GM23338 (cell line): ENCODE measurements at regions not wholly inside any gene's neighbourhood (a gene's known extent, or its start where the extent isn't known, plus 50 kb on each side); places are given as distances from the start of the nearest gene placed in this dataset.

Experiments
- ATAC-seq: fragments of 200-7000 bp; cut with Tn5 transposase; 3 replicates; pipeline ENCODE4 v1.9.1; 2020
- DNase-seq: peaks from one replicate; pipeline ENCODE4 v3.0.0-alpha.2; 2015; ENCODE audit warnings: low spot score
- H2AFZ ChIP-seq: fragments of 200-600 bp; sonication (generic); 2 replicates; pipeline ENCODE4 v1.8.0; 2016; ENCODE audit warnings: antibody characterized with exemption, mild to moderate bottlenecking, moderate library complexity
- H3F3A ChIP-seq: fragments of 200-600 bp; sonication (generic); replicated peaks from 2 replicates; pipeline ENCODE4 v1.8.0; 2017; ENCODE audit warnings: antibody characterized with exemption, mixed run types, low read depth
- H3K27ac ChIP-seq: fragments of 200-600 bp; sonication (generic); 2 replicates; pipeline ENCODE4 v1.6.1; 2016; ENCODE audit warnings: low read depth
- H3K27me3 ChIP-seq: fragments of 200-600 bp; sonication (generic); 2 replicates; pipeline ENCODE4 v1.8.0; 2016; ENCODE audit warnings: mild to moderate bottlenecking, mixed run types, moderate library complexity; ENCODE audit not compliant: insufficient read depth
- H3K36me3 ChIP-seq: fragments of 200-600 bp; sonication (generic); 2 replicates; pipeline ENCODE4 v1.8.0; 2016; ENCODE audit warnings: mild to moderate bottlenecking; ENCODE audit not compliant: insufficient read depth
- H3K4me1 ChIP-seq: fragments of 200-600 bp; sonication (generic); 2 replicates; pipeline ENCODE4 v1.8.0; 2016; ENCODE audit warnings: mild to moderate bottlenecking, moderate library complexity; ENCODE audit not compliant: insufficient read depth
- H3K4me2 ChIP-seq: fragments of 200-600 bp; sonication (generic); 2 replicates; pipeline ENCODE4 v1.7.1; 2017; ENCODE audit warnings: mixed run types
- H3K4me3 ChIP-seq: fragments of 200-600 bp; sonication (generic); 2 replicates; pipeline ENCODE4 v1.6.1; 2016; ENCODE audit warnings: mixed run types
- H3K79me2 ChIP-seq: fragments of 200-600 bp; sonication (generic); replicated peaks from 2 replicates; pipeline ENCODE4 v1.8.0; 2017; ENCODE audit warnings: mild to moderate bottlenecking; ENCODE audit not compliant: insufficient read depth
- H3K9me2 ChIP-seq: fragments of 200-600 bp; sonication (generic); 2 replicates; pipeline ENCODE4 v1.8.0; 2017; ENCODE audit not compliant: insufficient read depth
- H4K20me1 ChIP-seq: fragments of 200-600 bp; sonication (generic); replicated peaks from 2 replicates; pipeline ENCODE4 v1.8.0; 2017; ENCODE audit warnings: mild to moderate bottlenecking; ENCODE audit not compliant: insufficient read depth
- H3K27ac Mint-ChIP-seq: 2 replicates; pipeline ENCODE4 v1.8.0; 2020; ENCODE audit warnings: inconsistent platforms, mild to moderate bottlenecking, moderate library complexity, mixed read lengths
- H3K27me3 Mint-ChIP-seq: 3 replicates; pipeline ENCODE4 v1.8.0; 2022; ENCODE audit warnings: low read depth, mild to moderate bottlenecking, moderate library complexity, mixed read lengths, inconsistent platforms; ENCODE audit not compliant: insufficient read depth, poor library complexity
- H3K36me3 Mint-ChIP-seq: 3 replicates; pipeline ENCODE4 v1.8.0; 2021; ENCODE audit warnings: low read depth, mild to moderate bottlenecking, inconsistent platforms, moderate library complexity, mixed read lengths
- H3K4me1 Mint-ChIP-seq: 3 replicates; pipeline ENCODE4 v1.8.0; 2020; ENCODE audit warnings: mild to moderate bottlenecking, inconsistent platforms, mixed read lengths
- H3K4me3 Mint-ChIP-seq: 3 replicates; pipeline ENCODE4 v1.8.0; 2021; ENCODE audit warnings: moderate library complexity, mild to moderate bottlenecking, inconsistent platforms, mixed read lengths
- H3K9me3 Mint-ChIP-seq: 3 replicates; pipeline ENCODE4 v1.8.0; 2020; ENCODE audit warnings: moderate library complexity, mild to moderate bottlenecking, inconsistent platforms, mixed read lengths
- CREB1 ChIP-seq: fragments of 250-450 bp; sonication (Bioruptor Pico); IDR thresholded peaks from 2 replicates; pipeline ENCODE4 v1.5.0; 2020; ENCODE audit warnings: low read depth, mild to moderate bottlenecking, moderate library complexity
- EZH2phosphoT487 ChIP-seq: fragments of 200-600 bp; sonication (generic); IDR thresholded peaks from one replicate; pipeline ENCODE4 v1.8.1; 2018; ENCODE audit warnings: antibody characterized with exemption; ENCODE audit not compliant: unreplicated experiment
- JUNB ChIP-seq: IDR thresholded peaks from one replicate; pipeline ENCODE4 v1.6.1; 2016; ENCODE audit warnings: antibody characterized with exemption; ENCODE audit not compliant: unreplicated experiment
- NANOG ChIP-seq: IDR thresholded peaks from 2 replicates; pipeline ENCODE4 v1.6.1; 2016; ENCODE audit warnings: antibody characterized with exemption, borderline replicate concordance
- POLR2AphosphoS5 ChIP-seq: IDR thresholded peaks from 2 replicates; pipeline ENCODE4 v1.6.1; 2016; ENCODE audit warnings: antibody characterized with exemption, low read depth
- STAT1 ChIP-seq: IDR thresholded peaks from one replicate; pipeline ENCODE4 v1.6.1; 2016; ENCODE audit warnings: antibody characterized with exemption; ENCODE audit not compliant: unreplicated experiment
- ZNF114 ChIP-seq: fragments of 250-450 bp; sonication (Bioruptor Pico); IDR thresholded peaks from 2 replicates; pipeline ENCODE4 v1.5.0; 2020; ENCODE audit warnings: mild to moderate bottlenecking, moderate library complexity
- ZNF331 ChIP-seq: fragments of 250-450 bp; sonication (Bioruptor Pico); IDR thresholded peaks from 2 replicates; pipeline ENCODE4 v1.5.0; 2020; ENCODE audit warnings: low read depth, mild to moderate bottlenecking, moderate library complexity
- ZNF462 ChIP-seq: fragments of 250-450 bp; sonication (Bioruptor Pico); IDR thresholded peaks from 2 replicates; pipeline ENCODE4 v1.5.0; 2020; ENCODE audit warnings: mild to moderate bottlenecking, moderate library complexity
- TF ChIP-seq, protein P1 (sequence below): IDR thresholded peaks from one replicate; pipeline ENCODE4 v1.6.1; 2018; ENCODE audit warnings: antibody characterized with exemption; ENCODE audit not compliant: unreplicated experiment

DNA sequence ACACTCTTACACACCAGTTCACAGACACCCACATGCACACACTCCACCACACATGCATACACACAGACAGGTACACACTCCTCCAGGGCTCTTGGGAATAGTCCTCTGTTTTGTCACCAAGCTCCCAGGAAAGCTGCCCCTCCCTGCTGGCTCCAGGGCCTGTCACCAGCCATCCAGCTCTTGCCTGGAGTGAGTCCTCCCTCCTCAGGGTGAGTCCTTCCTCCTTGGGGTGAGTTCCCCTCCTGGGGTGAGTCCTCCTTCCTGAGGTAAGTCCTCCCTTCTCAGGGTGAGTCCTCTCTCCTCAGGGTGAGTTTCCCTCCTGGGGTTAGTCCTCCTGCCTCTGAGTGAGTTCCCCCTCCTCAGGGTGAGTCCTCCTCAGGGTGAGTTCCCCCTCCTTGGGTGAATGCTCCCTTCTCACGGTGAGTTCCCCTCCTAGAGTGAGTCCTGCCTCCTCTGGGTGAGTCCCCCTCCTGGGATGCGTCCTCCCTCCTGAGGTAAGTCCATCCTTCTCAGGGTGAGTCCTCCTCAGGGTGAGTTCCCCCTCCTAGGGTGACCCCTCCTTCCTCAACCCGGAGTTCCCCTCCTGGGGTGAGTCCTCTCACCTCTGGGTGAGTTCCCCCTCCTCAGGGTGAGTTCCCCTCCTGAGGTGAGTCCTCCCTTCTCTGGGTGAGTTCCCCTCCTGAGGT lies 100.6 kb upstream of the FGF3 start (continued):
- TF ChIP-seq, protein P1, sequence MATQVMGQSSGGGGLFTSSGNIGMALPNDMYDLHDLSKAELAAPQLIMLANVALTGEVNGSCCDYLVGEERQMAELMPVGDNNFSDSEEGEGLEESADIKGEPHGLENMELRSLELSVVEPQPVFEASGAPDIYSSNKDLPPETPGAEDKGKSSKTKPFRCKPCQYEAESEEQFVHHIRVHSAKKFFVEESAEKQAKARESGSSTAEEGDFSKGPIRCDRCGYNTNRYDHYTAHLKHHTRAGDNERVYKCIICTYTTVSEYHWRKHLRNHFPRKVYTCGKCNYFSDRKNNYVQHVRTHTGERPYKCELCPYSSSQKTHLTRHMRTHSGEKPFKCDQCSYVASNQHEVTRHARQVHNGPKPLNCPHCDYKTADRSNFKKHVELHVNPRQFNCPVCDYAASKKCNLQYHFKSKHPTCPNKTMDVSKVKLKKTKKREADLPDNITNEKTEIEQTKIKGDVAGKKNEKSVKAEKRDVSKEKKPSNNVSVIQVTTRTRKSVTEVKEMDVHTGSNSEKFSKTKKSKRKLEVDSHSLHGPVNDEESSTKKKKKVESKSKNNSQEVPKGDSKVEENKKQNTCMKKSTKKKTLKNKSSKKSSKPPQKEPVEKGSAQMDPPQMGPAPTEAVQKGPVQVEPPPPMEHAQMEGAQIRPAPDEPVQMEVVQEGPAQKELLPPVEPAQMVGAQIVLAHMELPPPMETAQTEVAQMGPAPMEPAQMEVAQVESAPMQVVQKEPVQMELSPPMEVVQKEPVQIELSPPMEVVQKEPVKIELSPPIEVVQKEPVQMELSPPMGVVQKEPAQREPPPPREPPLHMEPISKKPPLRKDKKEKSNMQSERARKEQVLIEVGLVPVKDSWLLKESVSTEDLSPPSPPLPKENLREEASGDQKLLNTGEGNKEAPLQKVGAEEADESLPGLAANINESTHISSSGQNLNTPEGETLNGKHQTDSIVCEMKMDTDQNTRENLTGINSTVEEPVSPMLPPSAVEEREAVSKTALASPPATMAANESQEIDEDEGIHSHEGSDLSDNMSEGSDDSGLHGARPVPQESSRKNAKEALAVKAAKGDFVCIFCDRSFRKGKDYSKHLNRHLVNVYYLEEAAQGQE, result no peak
- no peak for TF ChIP-seq EZH2phosphoT487

GRCh38 chr11:69920345-69921127 lies 101.3 kb upstream of the FGF3 start:
- Mint-ChIP-seq H3K27me3 (peaks cover 21% of the 10 kb centered on the region), H3K9me3 (no peaks in the 10 kb centered on the region), H3K27ac (no peak overlapping the region), H3K4me1 (no peaks in the 10 kb centered on the region; the same call in 2 of the 3 replicates), H3K4me3 (no peak overlapping the region), H3K36me3 (no peaks in the 10 kb centered on the region)
- H3K9me2 ChIP-seq, result no peaks in the 10 kb centered on the region
- no peaks in the 10 kb centered on the region for H3K36me3 ChIP-seq
- H3K79me2 ChIP-seq, result no peaks in the 10 kb centered on the region
- ATAC-seq, result no peak
- no peak overlapping the region for H3K27ac ChIP-seq
- no peaks in the 10 kb centered on the region for H4K20me1 ChIP-seq
- DNase-seq, result no peak
- H3K4me2 ChIP-seq, result no peak overlapping the region
- no peaks in the 10 kb centered on the region for H3F3A ChIP-seq
- no peak overlapping the region for H3K4me3 ChIP-seq
- no peak overlapping the region for H2AFZ ChIP-seq
- no peaks in the 10 kb centered on the region for H3K4me1 ChIP-seq
- peaks cover 7% of the 10 kb centered on the region; the same call in 1 of the 2 replicates for H3K27me3 ChIP-seq
- TF ChIP-seq NANOG (no peak), ZNF331 (CRISPR knock-in tag) (no peak), JUNB (no peak), ZNF114 (CRISPR knock-in tag) (no peak), CREB1 (CRISPR knock-in tag) (no peak), POLR2AphosphoS5 (no peak), STAT1 (no peak), EZH2phosphoT487 (no peak), ZNF462 (CRISPR knock-in tag) (no peak)
- TF ChIP-seq, protein P1, result no peak
